H1 (cell line): ENCODE measurements at regions not wholly inside any gene's neighbourhood (a gene's known extent, or its start where the extent isn't known, plus 50 kb on each side); places are given as distances from the start of the nearest gene placed in this dataset.

ENCODE experiments used
- ATF2 ChIP-seq: IDR thresholded peaks from 2 replicates; pipeline ENCODE4 v1.6.1; 2012; ENCODE audit warnings: low read length, inconsistent platforms
- CTCF ChIP-seq, 3 experiments: IDR thresholded peaks; 1 replicate in 2 of 3; 2 replicates in 1 of 3; pipeline versions ENCODE4 v1.5.1 to v1.6.1; 2011; ENCODE audit warnings: low read length in 3 of 3, mild to moderate bottlenecking in 3 of 3, inconsistent platforms in 2 of 3, low read depth in 1 of 3, moderate library complexity in 1 of 3; ENCODE audit not compliant: insufficient read depth in 1 of 3; ENCODE audit errors: control extremely low read depth in 1 of 3
- E2F6 ChIP-seq: IDR thresholded peaks from 2 replicates; pipeline ENCODE4 v1.6.1; 2012; ENCODE audit warnings: inconsistent platforms
- EZH2 ChIP-seq: fragments of 200-600 bp; sonication (generic); IDR thresholded peaks from 2 replicates; pipeline ENCODE4 v1.7.1; 2012; ENCODE audit warnings: low read depth, mild to moderate bottlenecking, moderate library complexity, low read length, inconsistent platforms; ENCODE audit not compliant: severe bottlenecking
- FOSL1 ChIP-seq: IDR thresholded peaks from 2 replicates; pipeline ENCODE4 v1.6.1; 2011; ENCODE audit warnings: mild to moderate bottlenecking, low read depth, low read length, moderate library complexity; ENCODE audit not compliant: insufficient read depth
- KDM1A ChIP-seq: fragments of 200-600, 300-600 bp; sonication (generic); IDR thresholded peaks from 2 replicates; pipeline ENCODE4 v1.7.1; 2016; ENCODE audit warnings: mild to moderate bottlenecking, low read length, borderline replicate concordance
- MAX ChIP-seq: IDR thresholded peaks from 2 replicates; pipeline ENCODE4 v1.6.1; 2012; ENCODE audit warnings: inconsistent platforms
- NANOG ChIP-seq: IDR thresholded peaks from 2 replicates; pipeline ENCODE4 v1.6.1; 2011; ENCODE audit warnings: low read length, low read depth, mild to moderate bottlenecking, inconsistent platforms; ENCODE audit not compliant: insufficient read depth, poor library complexity, severe bottlenecking
- POLR2A ChIP-seq, 2 experiments: IDR thresholded peaks; 1 replicate in 1 of 2; 2 replicates in 1 of 2; pipeline ENCODE4 v1.6.1; 2011; ENCODE audit warnings: low read depth in 2 of 2, low read length in 2 of 2, mild to moderate bottlenecking in 2 of 2; ENCODE audit errors: control extremely low read depth in 1 of 2
- POLR2AphosphoS5 ChIP-seq: IDR thresholded peaks from 2 replicates; pipeline ENCODE4 v1.6.1; 2011; ENCODE audit warnings: low read depth, low read length
- TBP ChIP-seq: IDR thresholded peaks from 2 replicates; pipeline ENCODE4 v1.6.1; 2011; ENCODE audit warnings: low read depth, low read length, improper control_type of control experiment
- ZNF274 ChIP-seq: IDR thresholded peaks from 2 replicates; pipeline ENCODE4 v1.7.0; 2012; ENCODE audit warnings: low read length, borderline replicate concordance; ENCODE audit errors: extremely low read depth

GRCh38 chr5:157983906-157984551 lies 125.1 kb upstream of the CLINT1 start:
- TF ChIP-seq ATF2 (no peak), ZNF274 (no peak), TBP (no peak), POLR2AphosphoS5 (no peak), CTCF (IDR thresholded peaks at IDR 0.05; ENCODE audit: control extremely low read depth in 1 of 3, insufficient read depth in 1 of 3, low read depth in 1 of 3, low read length in 3 of 3) (no peak), E2F6 (no peak), FOSL1 (no peak), POLR2A (IDR thresholded peaks at IDR 0.05; ENCODE audit: control extremely low read depth in 1 of 2, low read depth in 2 of 2, low read length in 2 of 2) (no peak), KDM1A (no peak), MAX (no peak), NANOG (no peak), EZH2 (no peak)
